ENCODE measurements at regions not wholly inside any gene's neighbourhood (a gene's known extent, or its start where the extent isn't known, plus 50 kb on each side); places are given as distances from the start of the nearest gene placed in this dataset.

- TF ChIP-seq CTCF (conservative IDR thresholded peaks at IDR 0.05; ENCODE audit: low read length): no peak
- no peak for TF ChIP-seq EZH2phosphoT487 (IDR thresholded peaks at IDR 0.05; ENCODE audit: borderline replicate concordance)
Observed at GRCh38 chr1:103187673-103188072, 79.4 kb upstream of the COL11A1 start.
